ENCODE measurements at regions not wholly inside any gene's neighbourhood (a gene's known extent, or its start where the extent isn't known, plus 50 kb on each side); places are given as distances from the start of the nearest gene placed in this dataset.

DNA sequence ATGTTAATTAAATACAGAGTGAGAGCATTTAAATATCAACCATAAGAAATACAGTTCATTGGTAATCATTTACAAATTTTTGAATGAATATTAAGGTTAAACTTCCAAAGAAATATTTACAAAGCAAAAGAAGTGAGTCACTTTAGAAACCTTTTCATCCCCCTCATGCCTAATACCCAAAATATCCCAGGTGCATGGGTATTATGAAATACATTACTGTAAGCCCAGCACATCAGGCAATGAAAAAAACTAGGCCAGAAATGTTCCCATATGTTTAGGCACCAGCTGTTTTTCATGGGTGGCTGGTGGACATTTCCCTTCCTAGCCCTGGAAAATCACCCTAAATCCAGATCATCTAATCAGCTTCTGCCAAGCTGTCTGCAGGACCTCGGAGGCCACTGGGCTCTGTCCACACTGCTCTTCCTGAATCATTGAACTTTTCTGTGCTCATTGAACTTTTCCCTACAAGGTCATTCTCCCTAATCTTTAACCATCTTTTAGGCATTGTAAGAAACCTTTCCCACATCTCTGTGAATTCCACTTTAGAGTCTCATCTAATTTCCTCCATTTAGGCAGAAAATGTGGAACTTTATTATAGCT is 145.3 kb upstream of the STXBP5 start:
- TF ChIP-seq EZH2 (conservative IDR thresholded peaks at IDR 0.05; ENCODE audit: low read depth, low read length) = no peak
- TF ChIP-seq ZNF484 (CRISPR knock-in tag; IDR thresholded peaks at IDR 0.05; ENCODE audit: borderline replicate concordance, low read depth) = no peak
- TF ChIP-seq, protein P1, sequence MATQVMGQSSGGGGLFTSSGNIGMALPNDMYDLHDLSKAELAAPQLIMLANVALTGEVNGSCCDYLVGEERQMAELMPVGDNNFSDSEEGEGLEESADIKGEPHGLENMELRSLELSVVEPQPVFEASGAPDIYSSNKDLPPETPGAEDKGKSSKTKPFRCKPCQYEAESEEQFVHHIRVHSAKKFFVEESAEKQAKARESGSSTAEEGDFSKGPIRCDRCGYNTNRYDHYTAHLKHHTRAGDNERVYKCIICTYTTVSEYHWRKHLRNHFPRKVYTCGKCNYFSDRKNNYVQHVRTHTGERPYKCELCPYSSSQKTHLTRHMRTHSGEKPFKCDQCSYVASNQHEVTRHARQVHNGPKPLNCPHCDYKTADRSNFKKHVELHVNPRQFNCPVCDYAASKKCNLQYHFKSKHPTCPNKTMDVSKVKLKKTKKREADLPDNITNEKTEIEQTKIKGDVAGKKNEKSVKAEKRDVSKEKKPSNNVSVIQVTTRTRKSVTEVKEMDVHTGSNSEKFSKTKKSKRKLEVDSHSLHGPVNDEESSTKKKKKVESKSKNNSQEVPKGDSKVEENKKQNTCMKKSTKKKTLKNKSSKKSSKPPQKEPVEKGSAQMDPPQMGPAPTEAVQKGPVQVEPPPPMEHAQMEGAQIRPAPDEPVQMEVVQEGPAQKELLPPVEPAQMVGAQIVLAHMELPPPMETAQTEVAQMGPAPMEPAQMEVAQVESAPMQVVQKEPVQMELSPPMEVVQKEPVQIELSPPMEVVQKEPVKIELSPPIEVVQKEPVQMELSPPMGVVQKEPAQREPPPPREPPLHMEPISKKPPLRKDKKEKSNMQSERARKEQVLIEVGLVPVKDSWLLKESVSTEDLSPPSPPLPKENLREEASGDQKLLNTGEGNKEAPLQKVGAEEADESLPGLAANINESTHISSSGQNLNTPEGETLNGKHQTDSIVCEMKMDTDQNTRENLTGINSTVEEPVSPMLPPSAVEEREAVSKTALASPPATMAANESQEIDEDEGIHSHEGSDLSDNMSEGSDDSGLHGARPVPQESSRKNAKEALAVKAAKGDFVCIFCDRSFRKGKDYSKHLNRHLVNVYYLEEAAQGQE (IDR thresholded peaks at IDR 0.05; ENCODE audit: borderline replicate concordance in 1 of 2, low read depth in 1 of 2, low read length in 2 of 2) = peak in 1 of 2 experiments; percentile 82; a peak in 3 of 4 replicates
- no peak for TF ChIP-seq CREB1 (IDR thresholded peaks at IDR 0.05)
- TF ChIP-seq CREB1 (CRISPR knock-in tag; IDR thresholded peaks at IDR 0.05) = no peak
- no peak for TF ChIP-seq ZNF335 (CRISPR knock-in tag; IDR thresholded peaks at IDR 0.05)
- TF ChIP-seq, protein P2, sequence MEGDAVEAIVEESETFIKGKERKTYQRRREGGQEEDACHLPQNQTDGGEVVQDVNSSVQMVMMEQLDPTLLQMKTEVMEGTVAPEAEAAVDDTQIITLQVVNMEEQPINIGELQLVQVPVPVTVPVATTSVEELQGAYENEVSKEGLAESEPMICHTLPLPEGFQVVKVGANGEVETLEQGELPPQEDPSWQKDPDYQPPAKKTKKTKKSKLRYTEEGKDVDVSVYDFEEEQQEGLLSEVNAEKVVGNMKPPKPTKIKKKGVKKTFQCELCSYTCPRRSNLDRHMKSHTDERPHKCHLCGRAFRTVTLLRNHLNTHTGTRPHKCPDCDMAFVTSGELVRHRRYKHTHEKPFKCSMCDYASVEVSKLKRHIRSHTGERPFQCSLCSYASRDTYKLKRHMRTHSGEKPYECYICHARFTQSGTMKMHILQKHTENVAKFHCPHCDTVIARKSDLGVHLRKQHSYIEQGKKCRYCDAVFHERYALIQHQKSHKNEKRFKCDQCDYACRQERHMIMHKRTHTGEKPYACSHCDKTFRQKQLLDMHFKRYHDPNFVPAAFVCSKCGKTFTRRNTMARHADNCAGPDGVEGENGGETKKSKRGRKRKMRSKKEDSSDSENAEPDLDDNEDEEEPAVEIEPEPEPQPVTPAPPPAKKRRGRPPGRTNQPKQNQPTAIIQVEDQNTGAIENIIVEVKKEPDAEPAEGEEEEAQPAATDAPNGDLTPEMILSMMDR (CRISPR knock-in tag; IDR thresholded peaks at IDR 0.05) = no peak
- TF ChIP-seq JUN (CRISPR knock-in tag; IDR thresholded peaks at IDR 0.05) = no peak
- TF ChIP-seq IKZF1 (IDR thresholded peaks at IDR 0.05) = no peak
- TF ChIP-seq, protein P3, sequence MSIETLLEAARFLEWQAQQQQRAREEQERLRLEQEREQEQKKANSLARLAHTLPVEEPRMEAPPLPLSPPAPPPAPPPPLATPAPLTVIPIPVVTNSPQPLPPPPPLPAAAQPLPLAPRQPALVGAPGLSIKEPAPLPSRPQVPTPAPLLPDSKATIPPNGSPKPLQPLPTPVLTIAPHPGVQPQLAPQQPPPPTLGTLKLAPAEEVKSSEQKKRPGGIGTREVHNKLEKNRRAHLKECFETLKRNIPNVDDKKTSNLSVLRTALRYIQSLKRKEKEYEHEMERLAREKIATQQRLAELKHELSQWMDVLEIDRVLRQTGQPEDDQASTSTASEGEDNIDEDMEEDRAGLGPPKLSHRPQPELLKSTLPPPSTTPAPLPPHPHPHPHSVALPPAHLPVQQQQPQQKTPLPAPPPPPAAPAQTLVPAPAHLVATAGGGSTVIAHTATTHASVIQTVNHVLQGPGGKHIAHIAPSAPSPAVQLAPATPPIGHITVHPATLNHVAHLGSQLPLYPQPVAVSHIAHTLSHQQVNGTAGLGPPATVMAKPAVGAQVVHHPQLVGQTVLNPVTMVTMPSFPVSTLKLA (IDR thresholded peaks at IDR 0.05) = no peak
- TF ChIP-seq CCAR2 (optimal IDR thresholded peaks at IDR 0.05; ENCODE audit: low read depth, low read length) = no peak
- TF ChIP-seq SETDB1 (CRISPR knock-in tag; IDR thresholded peaks at IDR 0.05; ENCODE audit: borderline replicate concordance) = no peak
- TF ChIP-seq, protein P4, sequence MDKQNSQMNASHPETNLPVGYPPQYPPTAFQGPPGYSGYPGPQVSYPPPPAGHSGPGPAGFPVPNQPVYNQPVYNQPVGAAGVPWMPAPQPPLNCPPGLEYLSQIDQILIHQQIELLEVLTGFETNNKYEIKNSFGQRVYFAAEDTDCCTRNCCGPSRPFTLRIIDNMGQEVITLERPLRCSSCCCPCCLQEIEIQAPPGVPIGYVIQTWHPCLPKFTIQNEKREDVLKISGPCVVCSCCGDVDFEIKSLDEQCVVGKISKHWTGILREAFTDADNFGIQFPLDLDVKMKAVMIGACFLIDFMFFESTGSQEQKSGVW (CRISPR knock-in tag; IDR thresholded peaks at IDR 0.05; ENCODE audit: borderline replicate concordance) = no peak
- TF ChIP-seq POLR2A (IDR thresholded peaks at IDR 0.05; ENCODE audit: insufficient read depth in 1 of 2, low read depth in 2 of 2, low read length in 2 of 2) = no peak
